ENCODE measurements at regions not wholly inside any gene's neighbourhood (a gene's known extent, or its start where the extent isn't known, plus 50 kb on each side); places are given as distances from the start of the nearest gene placed in this dataset.

DNA sequence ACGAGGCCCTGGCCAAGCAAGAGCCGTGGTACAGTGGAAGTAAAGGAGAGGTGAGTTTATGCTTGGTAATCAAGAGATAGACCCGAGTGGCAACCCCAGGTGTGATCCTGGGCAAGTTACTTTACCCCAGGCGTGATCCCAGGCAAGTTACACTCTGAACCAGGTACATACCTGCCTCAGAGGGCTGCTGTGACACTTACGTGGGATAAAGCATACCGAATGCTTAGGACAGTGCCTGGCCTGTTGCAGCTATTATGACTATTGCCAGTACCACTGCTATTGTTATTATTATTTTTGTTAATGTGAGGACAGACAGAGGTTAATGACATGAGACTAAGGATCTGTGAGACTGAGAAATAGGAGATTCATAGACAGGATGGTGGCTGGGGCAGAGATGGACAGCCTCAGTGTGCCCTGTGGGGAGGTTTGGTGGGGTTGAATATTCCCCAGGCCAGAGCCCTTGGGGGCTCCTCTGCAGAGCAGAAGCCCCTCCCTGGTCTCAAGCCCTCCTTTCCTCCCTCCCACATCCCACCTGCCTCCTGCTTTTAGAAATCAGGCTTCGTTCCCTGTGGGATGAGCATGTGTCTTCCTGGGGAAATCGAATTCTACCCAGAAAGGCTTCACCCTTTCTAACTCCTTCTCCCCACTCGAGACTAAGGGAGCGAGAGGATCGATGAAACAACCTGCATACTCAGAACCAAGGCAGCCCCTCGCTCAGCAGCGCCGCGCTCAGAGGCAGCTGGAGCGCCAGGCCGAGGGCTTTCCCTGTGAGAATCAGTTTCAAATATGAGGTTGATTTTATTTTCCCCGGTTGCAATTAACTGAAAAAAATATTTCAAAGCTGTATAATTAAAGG is 62.0 kb upstream of the SIX3 start:
- DNase-seq = no peak

DNA sequence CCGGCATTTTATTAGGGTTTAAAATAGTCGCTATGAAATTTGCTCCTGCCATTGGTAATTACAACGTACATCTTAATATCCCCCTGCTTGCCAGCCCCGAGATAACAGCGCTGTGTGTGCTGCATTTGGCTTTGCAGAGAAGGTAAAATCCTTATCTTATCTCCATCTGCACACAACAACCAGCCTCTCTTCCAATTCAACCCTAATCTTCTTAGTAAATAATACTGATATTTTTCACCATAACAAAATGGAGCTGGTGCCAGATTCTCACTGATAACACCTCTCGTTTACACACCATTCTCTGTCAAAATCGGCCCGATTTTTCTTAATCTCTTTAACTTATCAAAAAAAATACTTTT is 61.4 kb upstream of the SIX3 start:
- DNase-seq = no peak

DNA sequence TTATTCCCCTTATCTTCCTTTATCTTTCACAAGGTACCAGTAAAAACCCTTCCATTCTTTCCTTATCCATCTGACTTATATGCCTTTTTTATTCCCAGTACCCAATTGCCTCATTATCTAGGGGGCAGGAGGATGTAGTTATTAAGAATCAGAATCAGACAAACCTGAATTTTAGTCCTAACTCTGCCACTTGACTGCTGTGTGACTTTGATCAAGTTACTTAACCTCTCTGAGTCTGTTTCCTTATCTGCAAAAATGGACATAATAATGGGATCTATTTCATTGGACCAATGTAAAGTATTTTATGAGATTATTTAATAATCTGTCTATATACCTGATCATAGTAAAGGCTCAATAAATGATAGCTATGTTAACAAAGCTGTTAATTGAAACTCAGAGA is 59.6 kb upstream of the SIX3 start:
- DNase-seq = no peak

DNA sequence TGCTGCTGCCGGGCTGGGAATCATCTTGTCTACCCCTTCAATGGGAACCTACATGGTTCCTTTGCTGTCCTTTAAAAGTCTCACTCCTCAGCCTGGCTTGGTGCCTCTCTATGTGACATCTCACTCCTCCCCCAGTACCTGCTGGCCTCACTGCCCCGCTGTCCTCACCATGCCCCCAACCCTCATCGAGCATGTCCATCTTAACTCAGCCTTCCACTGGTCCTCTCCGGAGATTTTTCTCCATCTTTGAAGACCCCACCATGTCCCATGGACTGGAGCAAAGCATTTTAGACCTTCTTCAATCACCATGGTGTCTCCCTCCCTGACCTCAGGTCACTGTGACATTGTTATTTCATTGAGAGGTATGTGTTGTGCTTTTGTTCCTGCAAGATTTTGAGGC is 58.1 kb upstream of the SIX3 start:
- no peak for DNase-seq

DNA sequence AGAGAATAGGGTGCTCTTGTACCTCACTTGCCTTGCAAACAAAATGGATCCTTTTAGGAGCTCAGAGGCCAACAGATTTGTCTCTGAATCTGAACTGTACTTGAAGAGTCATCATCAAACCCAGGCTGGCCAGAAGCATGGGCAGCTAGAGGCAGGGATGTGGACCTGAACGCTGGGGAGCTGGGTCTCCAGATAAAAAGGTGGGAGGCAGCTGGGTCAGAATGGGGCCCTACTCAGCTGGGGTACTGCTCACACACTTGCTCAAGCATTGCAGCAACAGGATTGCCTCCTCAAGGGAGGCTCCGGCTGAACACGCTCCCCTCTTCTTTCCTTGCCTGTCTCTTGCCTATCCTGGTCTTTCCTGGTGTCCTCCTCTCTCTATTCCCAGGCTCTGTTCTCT is 57.3 kb upstream of the SIX3 start:
- no peak for DNase-seq

DNA sequence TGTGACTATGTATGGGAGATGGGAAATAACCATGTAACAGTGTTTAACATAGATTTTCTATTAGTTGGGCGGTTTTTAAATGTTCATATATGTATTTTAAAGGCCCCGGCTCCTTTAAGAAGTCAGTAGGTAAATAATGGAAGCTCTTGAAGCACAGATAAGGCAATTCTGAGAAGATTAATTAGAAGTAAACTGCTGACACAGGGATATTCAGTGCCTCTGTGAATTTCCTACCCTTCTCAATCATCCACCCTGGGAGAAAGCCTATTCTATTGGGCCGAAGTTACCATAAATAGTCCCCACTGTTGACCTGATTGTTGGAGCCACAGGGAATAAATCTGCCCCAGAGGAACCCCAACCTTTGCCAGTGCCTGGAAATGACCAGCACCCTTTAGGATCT is 56.8 kb upstream of the SIX3 start:
- no peak for DNase-seq

DNA sequence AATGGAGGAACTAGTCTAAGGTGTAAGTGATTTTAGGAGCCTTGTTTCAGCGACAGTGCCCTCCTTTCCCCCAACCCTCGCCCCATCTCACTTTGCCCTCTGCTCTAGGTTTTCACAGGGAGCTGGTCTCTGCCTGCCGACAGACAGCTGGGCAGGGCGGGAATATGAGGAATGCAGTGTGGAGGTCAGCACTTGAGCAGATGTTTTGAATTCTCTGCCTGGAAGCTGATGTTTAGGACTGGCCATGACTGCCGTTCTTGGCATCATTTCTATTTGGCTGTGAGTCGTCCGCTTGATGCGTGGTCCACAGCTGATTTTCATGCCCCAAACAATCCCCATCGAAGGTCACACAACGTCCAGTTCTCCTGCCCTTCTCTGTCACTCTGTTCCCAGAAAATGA is 55.1 kb upstream of the SIX3 start:
- no peak for DNase-seq

DNA sequence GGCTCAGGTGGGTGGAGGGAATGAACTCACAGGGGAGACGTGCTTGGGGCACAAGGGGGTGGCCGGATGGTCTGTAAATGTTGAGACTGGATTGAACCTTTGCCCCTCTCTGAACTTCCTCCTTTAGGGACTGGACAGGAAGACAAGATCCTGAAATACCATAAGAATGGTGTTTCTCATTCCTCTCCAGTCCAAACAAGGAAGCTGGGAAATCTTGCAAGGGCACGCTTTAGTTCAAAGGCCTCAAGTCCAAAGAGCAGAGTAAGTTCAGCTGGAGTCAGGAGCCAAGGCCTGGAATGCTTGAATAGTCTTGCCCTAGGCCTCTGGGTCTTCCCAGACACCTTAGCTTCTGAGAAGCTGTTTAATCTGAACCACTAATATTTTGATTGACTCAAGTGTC is 52.4 kb upstream of the SIX3 start:
- DNase-seq = no peak

All from stimulated activated CD4-positive, alpha-beta T cell treated with anti-CD3 and anti-CD28 coated beads, Interleukin-4, amount 100 ng/mL, for 24 hours (primary cell).